Mesenchymal stem cell (in vitro differentiated cells and primary cell): ENCODE measurements at regions not wholly inside any gene's neighbourhood (a gene's known extent, or its start where the extent isn't known, plus 50 kb on each side); places are given as distances from the start of the nearest gene placed in this dataset.
"Not testable (repeated sequence)": the region's sequence is repeated elsewhere in the genome, so short reads cannot be mapped to it uniquely, and the experiment has no call there.

Source experiments
- DNase-seq: peaks from one replicate; pipeline ENCODE4 v3.0.0-alpha.2; 2013
- H2AFZ ChIP-seq: one replicate; pipeline ENCODE4 v1.6.1; 2013; ENCODE audit warnings: low read depth, mild to moderate bottlenecking, control low read depth, inconsistent platforms, low read length, moderate library complexity
- H2AK5ac ChIP-seq: 2 replicates; pipeline ENCODE4 v1.6.1; 2013; ENCODE audit warnings: low read length, moderate library complexity, mild to moderate bottlenecking, inconsistent platforms; ENCODE audit not compliant: severe bottlenecking
- H2BK120ac ChIP-seq: one replicate; pipeline ENCODE4 v1.6.1; 2013; ENCODE audit warnings: low read depth, mild to moderate bottlenecking, inconsistent platforms, low read length, moderate library complexity
- H2BK12ac ChIP-seq, 2 experiments: one replicate each; pipeline ENCODE4 v1.6.1; 2013; ENCODE audit warnings: inconsistent platforms in 2 of 2, low read length in 2 of 2, mild to moderate bottlenecking in 2 of 2, moderate library complexity in 2 of 2, control low read depth in 1 of 2
- H2BK15ac ChIP-seq: one replicate; pipeline ENCODE4 v1.6.1; 2013; ENCODE audit warnings: mild to moderate bottlenecking, low read depth, inconsistent platforms; ENCODE audit not compliant: poor library complexity, severe bottlenecking
- H2BK5ac ChIP-seq: 2 replicates; pipeline ENCODE4 v1.6.1; 2013; ENCODE audit warnings: low read depth, mild to moderate bottlenecking, low read length, control low read depth, inconsistent platforms; ENCODE audit not compliant: poor library complexity, severe bottlenecking
- H3K14ac ChIP-seq, 2 experiments: one replicate each; pipeline ENCODE4 v1.6.1; 2013; ENCODE audit warnings: inconsistent platforms in 2 of 2, low read length in 2 of 2, control low read depth in 1 of 2, mild to moderate bottlenecking in 1 of 2, moderate library complexity in 1 of 2
- H3K18ac ChIP-seq, 2 experiments: one replicate each; pipeline ENCODE4 v1.6.1; 2013; ENCODE audit warnings: inconsistent platforms in 2 of 2, low read length in 2 of 2, control low read depth in 1 of 2, low read depth in 1 of 2, mild to moderate bottlenecking in 1 of 2
- H3K23ac ChIP-seq, 2 experiments: one replicate each; pipeline ENCODE4 v1.6.1; 2013; ENCODE audit warnings: inconsistent platforms in 2 of 2, low read length in 2 of 2, mild to moderate bottlenecking in 2 of 2, moderate library complexity in 2 of 2, control low read depth in 1 of 2
- H3K27ac ChIP-seq: 2 replicates; pipeline ENCODE4 v1.5.1; 2013; ENCODE audit warnings: mild to moderate bottlenecking, moderate library complexity, low read length, control low read depth, inconsistent platforms; ENCODE audit not compliant: poor library complexity, severe bottlenecking
- H3K27me3 ChIP-seq, 2 experiments: 2 replicates each; pipeline versions ENCODE4 v1.6.1 to v1.7.0; 2013; ENCODE audit warnings: low read length in 2 of 2, mild to moderate bottlenecking in 2 of 2, moderate library complexity in 2 of 2, control low read depth in 1 of 2, inconsistent platforms in 1 of 2; ENCODE audit not compliant: control insufficient read depth in 1 of 2, insufficient read depth in 1 of 2
- H3K36me3 ChIP-seq, 2 experiments: 2 replicates each; pipeline versions ENCODE4 v1.6.1 to v1.7.0; 2013; ENCODE audit warnings: low read length in 2 of 2, control low read depth in 1 of 2, inconsistent platforms in 1 of 2, low read depth in 1 of 2, mild to moderate bottlenecking in 1 of 2; ENCODE audit not compliant: insufficient read depth in 2 of 2, control insufficient read depth in 1 of 2
- H3K4ac ChIP-seq, 2 experiments: one replicate each; pipeline ENCODE4 v1.6.1; 2013; ENCODE audit warnings: inconsistent platforms in 2 of 2, low read length in 2 of 2, mild to moderate bottlenecking in 2 of 2, moderate library complexity in 2 of 2, control low read depth in 1 of 2, low read depth in 1 of 2
- H3K4me1 ChIP-seq: 2 replicates; pipeline ENCODE4 v1.6.1; 2013; ENCODE audit warnings: low read depth, low read length, control low read depth; ENCODE audit not compliant: control insufficient read depth, insufficient read depth
- H3K4me2 ChIP-seq: 2 replicates; pipeline ENCODE4 v1.6.1; 2013; ENCODE audit warnings: low read length, mild to moderate bottlenecking, inconsistent platforms; ENCODE audit not compliant: poor library complexity, severe bottlenecking
- H3K4me3 ChIP-seq, 2 experiments: 2 replicates each; pipeline versions ENCODE4 v1.5.1 to v1.7.0; 2013; ENCODE audit warnings: low read length in 2 of 2, mild to moderate bottlenecking in 2 of 2, control low read depth in 1 of 2, low read depth in 1 of 2; ENCODE audit not compliant: insufficient read depth in 1 of 2
- H3K79me1 ChIP-seq: replicated peaks from 2 replicates; pipeline ENCODE4 v1.6.1; 2013; ENCODE audit warnings: mild to moderate bottlenecking, control low read depth, low read length, inconsistent platforms; ENCODE audit not compliant: poor library complexity, severe bottlenecking
- H3K9ac ChIP-seq: 2 replicates; pipeline ENCODE4 v1.7.0; 2013; ENCODE audit warnings: mild to moderate bottlenecking, low read length, moderate library complexity
- H3K9me3 ChIP-seq: 2 replicates; pipeline ENCODE4 v1.7.0; 2013; ENCODE audit warnings: mild to moderate bottlenecking, low read length; ENCODE audit not compliant: control insufficient read depth
- H4K8ac ChIP-seq: one replicate; pipeline ENCODE4 v1.6.1; 2013; ENCODE audit warnings: inconsistent platforms, mild to moderate bottlenecking, low read length, moderate library complexity
- H4K91ac ChIP-seq: one replicate; pipeline ENCODE4 v1.6.1; 2013; ENCODE audit warnings: mild to moderate bottlenecking, low read length, inconsistent platforms
- WGBS: methylation state at CpG from one replicate; pipeline ENCODE4 v1.1.7; 2013; ENCODE audit warnings: mixed read lengths; 5-methylcytosine and 5-hydroxymethylcytosine counted together

- Histone ChIP-seq H4K8ac (no peak overlapping the region), H3K4me3 (no peak overlapping the region), H3K27ac (no peak overlapping the region), H2AFZ (no peak overlapping the region), H3K9ac (no peak overlapping the region), H2AK5ac (no peak overlapping the region), H3K36me3 (no peaks in the 10 kb centered on the region), H3K27me3 (no peaks in the 10 kb centered on the region), H3K4me2 (no peak overlapping the region), H3K18ac (no peak overlapping the region), H2BK12ac (no peak overlapping the region), H3K9me3 (no peaks in the 10 kb centered on the region), H3K4ac (no peak overlapping the region), H3K4me1 (no peaks in the 10 kb centered on the region), H3K79me1 (no peaks in the 10 kb centered on the region), H3K23ac (no peak overlapping the region), H2BK5ac (no peak overlapping the region), H4K91ac (no peak overlapping the region), H3K14ac (no peak overlapping the region), H2BK15ac (no peak overlapping the region), H2BK120ac (no peak overlapping the region)
- no CpG with 5 or more reads among the region's 2 CpGs for WGBS
- DNase-seq: no peak
Measured at GRCh38 chr3:159039286-159039685, 237.4 kb downstream of the MFSD1 start.

GRCh38 chr3:159045279-159045885 lies 243.5 kb downstream of the MFSD1 start:
- Histone ChIP-seq H3K4me2 (no peak overlapping the region), H2AK5ac (no peak overlapping the region), H4K91ac (no peak overlapping the region), H3K36me3 (no peaks in the 10 kb centered on the region), H3K14ac (no peak overlapping the region), H2BK5ac (no peak overlapping the region), H4K8ac (no peak overlapping the region), H3K4ac (no peak overlapping the region), H3K9me3 (no peaks in the 10 kb centered on the region), H3K4me3 (no peak overlapping the region), H3K18ac (no peak overlapping the region), H2BK15ac (no peak overlapping the region), H3K27me3 (no peaks in the 10 kb centered on the region), H2BK12ac (no peak overlapping the region), H3K23ac (no peak overlapping the region), H2AFZ (no peak overlapping the region), H2BK120ac (no peak overlapping the region), H3K79me1 (no peaks in the 10 kb centered on the region), H3K9ac (no peak overlapping the region), H3K27ac (no peak overlapping the region), H3K4me1 (no peaks in the 10 kb centered on the region)
- DNase-seq: no peak
- 84% methylated on average over 5 of the region's 5 CpGs for WGBS

GRCh38 chr3:159047361-159047760 lies 245.5 kb downstream of the MFSD1 start:
- no peaks in the 10 kb centered on the region for H3K27me3 ChIP-seq
- no peak overlapping the region for H4K8ac ChIP-seq
- H3K27ac ChIP-seq: no peak overlapping the region
- no peak overlapping the region for H2AK5ac ChIP-seq
- no peaks in the 10 kb centered on the region for H3K4me1 ChIP-seq
- no peak overlapping the region for H3K14ac ChIP-seq
- H3K4ac ChIP-seq: no peak overlapping the region
- DNase-seq: no peak
- no peak overlapping the region for H3K4me3 ChIP-seq
- no peaks in the 10 kb centered on the region for H3K36me3 ChIP-seq
- H2BK12ac ChIP-seq: no peak overlapping the region
- no peak overlapping the region for H2BK5ac ChIP-seq
- no peak overlapping the region for H2AFZ ChIP-seq
- H2BK15ac ChIP-seq: no peak overlapping the region
- no peak overlapping the region for H3K23ac ChIP-seq
- 93% methylated on average over 2 of the region's 3 CpGs for WGBS
- H2BK120ac ChIP-seq: no peak overlapping the region
- no peak overlapping the region for H3K18ac ChIP-seq
- H4K91ac ChIP-seq: no peak overlapping the region
- H3K4me2 ChIP-seq: no peak overlapping the region
- H3K9ac ChIP-seq: no peak overlapping the region
- no peaks in the 10 kb centered on the region for H3K79me1 ChIP-seq
- H3K9me3 ChIP-seq: no peaks in the 10 kb centered on the region

- H3K27me3 ChIP-seq, H3K18ac ChIP-seq, H3K36me3 ChIP-seq, H3K23ac ChIP-seq, H4K8ac ChIP-seq, H2BK12ac ChIP-seq, H2BK120ac ChIP-seq, H3K27ac ChIP-seq, H3K14ac ChIP-seq, DNase-seq, H2AFZ ChIP-seq, H3K9ac ChIP-seq, H3K4me1 ChIP-seq, H3K9me3 ChIP-seq, H2BK5ac ChIP-seq, H3K4me3 ChIP-seq, H3K4me2 ChIP-seq, H4K91ac ChIP-seq, H3K4ac ChIP-seq, H2BK15ac ChIP-seq, H2AK5ac ChIP-seq, H3K79me1 ChIP-seq: not testable (repeated sequence)
- 77% methylated on average over 1 of the region's 1 CpG for WGBS
Measured at GRCh38 chr3:159052494-159052893, 250.6 kb downstream of the MFSD1 start.
